ENCODE measurements at regions not wholly inside any gene's neighbourhood (a gene's known extent, or its start where the extent isn't known, plus 50 kb on each side); places are given as distances from the start of the nearest gene placed in this dataset.

GRCh38 chr16:8120001-8120400, 470.3 kb downstream of the TMEM114 start (continued):
- TF ChIP-seq, protein P1, sequence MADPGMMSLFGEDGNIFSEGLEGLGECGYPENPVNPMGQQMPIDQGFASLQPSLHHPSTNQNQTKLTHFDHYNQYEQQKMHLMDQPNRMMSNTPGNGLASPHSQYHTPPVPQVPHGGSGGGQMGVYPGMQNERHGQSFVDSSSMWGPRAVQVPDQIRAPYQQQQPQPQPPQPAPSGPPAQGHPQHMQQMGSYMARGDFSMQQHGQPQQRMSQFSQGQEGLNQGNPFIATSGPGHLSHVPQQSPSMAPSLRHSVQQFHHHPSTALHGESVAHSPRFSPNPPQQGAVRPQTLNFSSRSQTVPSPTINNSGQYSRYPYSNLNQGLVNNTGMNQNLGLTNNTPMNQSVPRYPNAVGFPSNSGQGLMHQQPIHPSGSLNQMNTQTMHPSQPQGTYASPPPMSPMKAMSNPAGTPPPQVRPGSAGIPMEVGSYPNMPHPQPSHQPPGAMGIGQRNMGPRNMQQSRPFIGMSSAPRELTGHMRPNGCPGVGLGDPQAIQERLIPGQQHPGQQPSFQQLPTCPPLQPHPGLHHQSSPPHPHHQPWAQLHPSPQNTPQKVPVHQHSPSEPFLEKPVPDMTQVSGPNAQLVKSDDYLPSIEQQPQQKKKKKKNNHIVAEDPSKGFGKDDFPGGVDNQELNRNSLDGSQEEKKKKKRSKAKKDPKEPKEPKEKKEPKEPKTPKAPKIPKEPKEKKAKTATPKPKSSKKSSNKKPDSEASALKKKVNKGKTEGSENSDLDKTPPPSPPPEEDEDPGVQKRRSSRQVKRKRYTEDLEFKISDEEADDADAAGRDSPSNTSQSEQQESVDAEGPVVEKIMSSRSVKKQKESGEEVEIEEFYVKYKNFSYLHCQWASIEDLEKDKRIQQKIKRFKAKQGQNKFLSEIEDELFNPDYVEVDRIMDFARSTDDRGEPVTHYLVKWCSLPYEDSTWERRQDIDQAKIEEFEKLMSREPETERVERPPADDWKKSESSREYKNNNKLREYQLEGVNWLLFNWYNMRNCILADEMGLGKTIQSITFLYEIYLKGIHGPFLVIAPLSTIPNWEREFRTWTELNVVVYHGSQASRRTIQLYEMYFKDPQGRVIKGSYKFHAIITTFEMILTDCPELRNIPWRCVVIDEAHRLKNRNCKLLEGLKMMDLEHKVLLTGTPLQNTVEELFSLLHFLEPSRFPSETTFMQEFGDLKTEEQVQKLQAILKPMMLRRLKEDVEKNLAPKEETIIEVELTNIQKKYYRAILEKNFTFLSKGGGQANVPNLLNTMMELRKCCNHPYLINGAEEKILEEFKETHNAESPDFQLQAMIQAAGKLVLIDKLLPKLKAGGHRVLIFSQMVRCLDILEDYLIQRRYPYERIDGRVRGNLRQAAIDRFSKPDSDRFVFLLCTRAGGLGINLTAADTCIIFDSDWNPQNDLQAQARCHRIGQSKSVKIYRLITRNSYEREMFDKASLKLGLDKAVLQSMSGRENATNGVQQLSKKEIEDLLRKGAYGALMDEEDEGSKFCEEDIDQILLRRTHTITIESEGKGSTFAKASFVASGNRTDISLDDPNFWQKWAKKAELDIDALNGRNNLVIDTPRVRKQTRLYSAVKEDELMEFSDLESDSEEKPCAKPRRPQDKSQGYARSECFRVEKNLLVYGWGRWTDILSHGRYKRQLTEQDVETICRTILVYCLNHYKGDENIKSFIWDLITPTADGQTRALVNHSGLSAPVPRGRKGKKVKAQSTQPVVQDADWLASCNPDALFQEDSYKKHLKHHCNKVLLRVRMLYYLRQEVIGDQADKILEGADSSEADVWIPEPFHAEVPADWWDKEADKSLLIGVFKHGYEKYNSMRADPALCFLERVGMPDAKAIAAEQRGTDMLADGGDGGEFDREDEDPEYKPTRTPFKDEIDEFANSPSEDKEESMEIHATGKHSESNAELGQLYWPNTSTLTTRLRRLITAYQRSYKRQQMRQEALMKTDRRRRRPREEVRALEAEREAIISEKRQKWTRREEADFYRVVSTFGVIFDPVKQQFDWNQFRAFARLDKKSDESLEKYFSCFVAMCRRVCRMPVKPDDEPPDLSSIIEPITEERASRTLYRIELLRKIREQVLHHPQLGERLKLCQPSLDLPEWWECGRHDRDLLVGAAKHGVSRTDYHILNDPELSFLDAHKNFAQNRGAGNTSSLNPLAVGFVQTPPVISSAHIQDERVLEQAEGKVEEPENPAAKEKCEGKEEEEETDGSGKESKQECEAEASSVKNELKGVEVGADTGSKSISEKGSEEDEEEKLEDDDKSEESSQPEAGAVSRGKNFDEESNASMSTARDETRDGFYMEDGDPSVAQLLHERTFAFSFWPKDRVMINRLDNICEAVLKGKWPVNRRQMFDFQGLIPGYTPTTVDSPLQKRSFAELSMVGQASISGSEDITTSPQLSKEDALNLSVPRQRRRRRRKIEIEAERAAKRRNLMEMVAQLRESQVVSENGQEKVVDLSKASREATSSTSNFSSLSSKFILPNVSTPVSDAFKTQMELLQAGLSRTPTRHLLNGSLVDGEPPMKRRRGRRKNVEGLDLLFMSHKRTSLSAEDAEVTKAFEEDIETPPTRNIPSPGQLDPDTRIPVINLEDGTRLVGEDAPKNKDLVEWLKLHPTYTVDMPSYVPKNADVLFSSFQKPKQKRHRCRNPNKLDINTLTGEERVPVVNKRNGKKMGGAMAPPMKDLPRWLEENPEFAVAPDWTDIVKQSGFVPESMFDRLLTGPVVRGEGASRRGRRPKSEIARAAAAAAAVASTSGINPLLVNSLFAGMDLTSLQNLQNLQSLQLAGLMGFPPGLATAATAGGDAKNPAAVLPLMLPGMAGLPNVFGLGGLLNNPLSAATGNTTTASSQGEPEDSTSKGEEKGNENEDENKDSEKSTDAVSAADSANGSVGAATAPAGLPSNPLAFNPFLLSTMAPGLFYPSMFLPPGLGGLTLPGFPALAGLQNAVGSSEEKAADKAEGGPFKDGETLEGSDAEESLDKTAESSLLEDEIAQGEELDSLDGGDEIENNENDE (IDR thresholded peaks at IDR 0.05; ENCODE audit: insufficient replicate concordance, low read length), result no peak
- TF ChIP-seq POU5F1 (IDR thresholded peaks at IDR 0.05; ENCODE audit: low read depth, low read length), result no peak
- TF ChIP-seq RBBP5 (IDR thresholded peaks at IDR 0.05; ENCODE audit: borderline replicate concordance, low read depth, low read length), result no peak
- no peak for TF ChIP-seq TAF7 (optimal IDR thresholded peaks at IDR 0.05; ENCODE audit: borderline replicate concordance, low read depth, low read length)
- no peak for TF ChIP-seq HDAC6 (IDR thresholded peaks at IDR 0.05; ENCODE audit: low read depth, low read length)
- no peak for TF ChIP-seq CHD1 (IDR thresholded peaks at IDR 0.05; ENCODE audit: low read depth, low read length)
- TF ChIP-seq CEBPB (IDR thresholded peaks at IDR 0.05; ENCODE audit: low read depth, low read length), result no peak
